ENCODE measurements at regions not wholly inside any gene's neighbourhood (a gene's known extent, or its start where the extent isn't known, plus 50 kb on each side); places are given as distances from the start of the nearest gene placed in this dataset.

DNA sequence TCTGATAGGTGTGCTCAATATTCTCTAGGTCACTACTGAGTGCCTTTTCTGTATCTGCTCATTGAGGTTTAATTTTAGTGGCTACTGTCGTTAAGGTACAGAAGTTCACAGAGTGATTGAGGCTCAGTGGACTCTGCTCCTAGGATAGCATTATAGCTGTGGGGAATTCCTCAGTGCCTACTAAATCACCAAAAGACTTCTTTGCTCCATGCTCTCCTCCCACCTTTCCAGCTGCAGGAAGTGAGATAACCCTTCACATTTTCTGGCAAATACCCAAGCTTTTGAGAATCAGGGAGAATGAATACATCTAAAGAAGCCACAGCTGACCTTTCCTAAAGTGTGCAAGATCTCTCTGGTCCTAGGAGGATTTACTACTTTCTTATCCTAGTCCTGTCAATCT is 95.2 kb upstream of the FSIP2 start:
- no peak overlapping the region for H3K4me3 ChIP-seq (ENCODE audit: low read depth, low read length)
- TF ChIP-seq, protein P1, sequence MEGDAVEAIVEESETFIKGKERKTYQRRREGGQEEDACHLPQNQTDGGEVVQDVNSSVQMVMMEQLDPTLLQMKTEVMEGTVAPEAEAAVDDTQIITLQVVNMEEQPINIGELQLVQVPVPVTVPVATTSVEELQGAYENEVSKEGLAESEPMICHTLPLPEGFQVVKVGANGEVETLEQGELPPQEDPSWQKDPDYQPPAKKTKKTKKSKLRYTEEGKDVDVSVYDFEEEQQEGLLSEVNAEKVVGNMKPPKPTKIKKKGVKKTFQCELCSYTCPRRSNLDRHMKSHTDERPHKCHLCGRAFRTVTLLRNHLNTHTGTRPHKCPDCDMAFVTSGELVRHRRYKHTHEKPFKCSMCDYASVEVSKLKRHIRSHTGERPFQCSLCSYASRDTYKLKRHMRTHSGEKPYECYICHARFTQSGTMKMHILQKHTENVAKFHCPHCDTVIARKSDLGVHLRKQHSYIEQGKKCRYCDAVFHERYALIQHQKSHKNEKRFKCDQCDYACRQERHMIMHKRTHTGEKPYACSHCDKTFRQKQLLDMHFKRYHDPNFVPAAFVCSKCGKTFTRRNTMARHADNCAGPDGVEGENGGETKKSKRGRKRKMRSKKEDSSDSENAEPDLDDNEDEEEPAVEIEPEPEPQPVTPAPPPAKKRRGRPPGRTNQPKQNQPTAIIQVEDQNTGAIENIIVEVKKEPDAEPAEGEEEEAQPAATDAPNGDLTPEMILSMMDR (IDR thresholded peaks at IDR 0.05; ENCODE audit: low read depth, low read length) = no peak

DNA sequence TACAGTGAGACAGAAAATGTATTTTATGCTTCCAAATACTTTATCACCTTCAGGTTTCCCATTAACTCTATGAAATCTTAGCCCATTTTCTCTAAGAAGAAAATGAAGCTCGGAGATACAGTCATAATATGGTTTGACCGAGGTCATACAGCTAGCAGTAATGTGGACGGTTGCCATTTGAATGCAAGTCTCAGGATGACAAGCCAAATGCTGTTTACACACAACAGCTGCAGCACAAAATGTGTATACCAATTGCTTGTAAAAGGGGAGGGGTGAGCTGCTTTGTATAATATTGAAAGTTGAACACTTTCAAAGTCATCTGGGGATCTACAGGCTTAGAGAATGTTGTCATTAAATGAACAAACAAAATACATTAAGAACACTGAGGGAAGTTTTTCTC is 93.8 kb upstream of the FSIP2 start:
- TF ChIP-seq, protein P1 (IDR thresholded peaks at IDR 0.05; ENCODE audit: low read depth, low read length) = no peak
- no peak overlapping the region for H3K4me3 ChIP-seq (ENCODE audit: low read depth, low read length)

DNA sequence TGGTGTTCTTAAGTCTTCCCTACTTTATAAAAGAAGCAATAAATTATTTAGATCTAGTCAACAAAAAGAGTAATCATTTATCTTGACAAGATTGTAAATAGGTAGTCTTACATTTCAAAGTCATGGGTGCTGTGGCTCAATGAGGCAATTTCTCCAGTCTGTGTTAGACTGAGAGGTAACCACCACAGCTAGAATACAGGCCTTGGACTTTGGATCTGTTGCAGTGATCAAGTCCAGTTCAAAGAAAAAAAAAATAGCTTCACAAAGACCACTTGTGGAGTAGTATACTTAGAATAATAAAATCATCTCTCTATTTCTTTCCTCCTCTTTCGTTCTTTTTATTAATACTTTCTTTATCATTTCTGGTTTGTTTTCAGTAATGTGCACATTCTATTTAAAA is 93.1 kb upstream of the FSIP2 start:
- TF ChIP-seq, protein P1 (IDR thresholded peaks at IDR 0.05; ENCODE audit: low read depth, low read length) = no peak
- no peak overlapping the region for H3K4me3 ChIP-seq (ENCODE audit: low read depth, low read length)

DNA sequence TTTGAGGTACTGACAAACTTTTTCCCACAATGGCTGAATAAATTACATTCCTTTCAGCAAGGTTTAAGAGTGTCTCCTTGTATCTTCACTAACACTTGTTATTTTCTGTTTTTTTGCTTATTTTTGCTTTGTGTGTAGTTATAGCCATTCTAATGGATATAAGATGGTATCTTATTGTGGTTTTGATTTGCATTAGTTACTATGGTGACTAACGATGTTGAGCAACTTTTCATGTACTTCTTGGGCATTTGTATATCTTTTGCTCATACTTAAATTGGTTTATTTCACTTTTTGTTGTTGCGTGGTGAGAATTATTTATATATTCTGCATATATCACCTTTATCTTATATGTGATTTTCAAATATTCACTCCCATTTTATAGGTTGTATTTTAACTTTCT is 79.9 kb upstream of the FSIP2 start:
- TF ChIP-seq, protein P1 (IDR thresholded peaks at IDR 0.05; ENCODE audit: low read depth, low read length) = no peak
- H3K4me3 ChIP-seq (ENCODE audit: low read depth, low read length) = no peak overlapping the region

DNA sequence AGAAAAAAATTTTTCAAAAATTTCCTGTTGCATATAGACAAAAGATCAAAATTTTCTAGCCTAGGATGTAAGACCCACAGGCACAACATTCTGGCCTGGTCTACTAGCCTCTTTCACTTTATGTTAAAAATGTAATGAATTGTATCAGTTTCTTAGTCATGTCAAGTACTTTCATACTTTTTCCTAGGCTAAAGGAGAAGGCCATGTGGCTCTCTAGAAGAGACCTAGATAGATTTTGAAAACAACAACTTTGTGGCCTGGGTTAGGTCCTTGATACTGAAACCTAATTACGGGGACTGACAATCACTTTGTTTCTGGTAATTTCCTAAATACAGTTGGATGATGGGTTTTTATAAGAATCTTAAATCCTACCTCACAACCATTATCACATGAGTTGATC is 74.8 kb upstream of the FSIP2 start:
- TF ChIP-seq, protein P1 (IDR thresholded peaks at IDR 0.05; ENCODE audit: low read depth, low read length) = no peak
- H3K4me3 ChIP-seq (ENCODE audit: low read depth, low read length) = no peak overlapping the region

DNA sequence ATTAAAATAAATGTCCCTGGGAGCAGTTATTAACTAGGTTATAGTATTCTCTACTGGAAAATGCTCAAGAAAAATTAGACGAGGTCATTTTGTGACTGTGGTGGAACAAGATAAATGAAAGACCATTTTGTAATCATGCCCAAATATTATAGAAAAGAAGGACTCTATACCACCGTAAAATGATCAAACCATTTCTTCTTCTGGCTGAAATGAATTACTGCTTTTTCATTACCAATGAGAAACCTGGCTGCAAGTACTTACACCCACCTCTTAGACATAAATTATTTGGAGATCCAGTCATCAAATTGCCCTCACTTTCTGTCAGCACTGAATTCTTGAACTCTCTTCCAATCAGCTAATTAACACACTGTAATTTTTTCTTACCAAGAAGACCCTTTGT is 74.2 kb upstream of the FSIP2 start:
- H3K4me3 ChIP-seq (ENCODE audit: low read depth, low read length) = no peak overlapping the region
- TF ChIP-seq, protein P1 (IDR thresholded peaks at IDR 0.05; ENCODE audit: low read depth, low read length) = no peak

DNA sequence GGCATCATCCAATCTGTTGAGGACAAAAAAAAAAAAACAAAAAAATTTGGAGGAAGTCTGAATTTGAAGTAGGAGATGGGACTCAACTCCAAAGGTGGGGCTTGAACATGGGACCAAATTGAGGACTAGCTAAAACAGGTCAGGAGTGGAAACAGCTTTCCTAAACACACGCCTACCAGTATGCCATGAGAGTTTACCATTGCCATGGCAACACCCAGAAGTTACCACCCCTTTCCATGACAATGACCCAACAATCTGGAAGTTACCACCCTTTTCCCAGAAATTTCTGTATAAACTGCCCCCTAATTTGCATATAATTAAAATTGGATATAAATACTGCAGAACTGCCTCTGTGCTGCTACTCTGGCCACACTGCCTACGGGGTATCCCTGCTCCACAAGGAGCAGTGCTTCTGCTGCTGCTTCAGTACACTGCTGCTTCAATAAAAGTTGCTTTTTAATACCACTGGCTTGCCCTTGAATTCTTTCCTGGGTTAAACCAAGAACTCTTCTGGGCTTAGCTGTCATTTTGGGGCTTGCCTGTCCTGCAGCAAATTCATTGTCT is 73.3 kb upstream of the FSIP2 start:
- H3K4me3 ChIP-seq (ENCODE audit: low read depth, low read length) = no peak overlapping the region
- TF ChIP-seq, protein P1 (IDR thresholded peaks at IDR 0.05; ENCODE audit: low read depth, low read length) = no peak

Data from WI38 (cell line).